HG03457 (cell line): ENCODE measurements at regions not wholly inside any gene's neighbourhood (a gene's known extent, or its start where the extent isn't known, plus 50 kb on each side); places are given as distances from the start of the nearest gene placed in this dataset.

Experiments
- ATAC-seq: cut with Tn5 transposase; IDR thresholded peaks from one replicate; pipeline ENCODE4 v1.9.1; 2021; ENCODE audit warnings: moderate number of reproducible peaks; ENCODE audit not compliant: unreplicated experiment

GRCh38 chr13:83618966-83619365, 263.3 kb downstream of the SLITRK1 start:
- ATAC-seq: no peak

- ATAC-seq: no peak
These were observed 268.8 kb downstream of the SLITRK1 start for GRCh38 chr13:83613524-83613923.

- no peak for ATAC-seq
These were observed 280.7 kb downstream of the SLITRK1 start for GRCh38 chr13:83601539-83601938.

DNA sequence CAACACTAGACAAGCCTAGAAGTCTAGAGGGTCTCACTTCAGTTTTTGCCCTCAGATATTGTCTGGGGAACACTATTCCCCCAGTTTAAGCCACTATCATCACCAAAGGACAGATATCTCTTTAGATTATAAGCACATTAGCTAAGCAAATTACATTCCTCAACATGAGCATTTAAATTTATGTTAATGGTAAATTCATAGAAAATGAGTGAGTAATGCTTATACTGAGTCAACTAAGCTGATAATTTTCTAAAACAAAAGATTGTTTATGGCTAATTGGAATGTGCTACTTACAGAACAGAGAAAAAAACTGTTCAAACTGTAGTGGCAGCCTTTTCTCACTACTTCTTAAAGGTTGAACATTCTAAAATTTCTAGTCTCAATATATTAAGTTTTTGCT, 290.2 kb downstream of the SLITRK1 start:
- ATAC-seq: no peak

- no peak for ATAC-seq
These were observed 292.5 kb downstream of the SLITRK1 start for GRCh38 chr13:83589814-83590213.

GRCh38 chr13:83577183-83577582, 305.1 kb downstream of the SLITRK1 start:
- no peak for ATAC-seq

GRCh38 chr13:83568019-83568418, 314.3 kb downstream of the SLITRK1 start:
- no peak for ATAC-seq

- no peak for ATAC-seq
These were observed 318.8 kb downstream of the SLITRK1 start for GRCh38 chr13:83563499-83563898.

- ATAC-seq: no peak
These were observed 324.4 kb downstream of the SLITRK1 start for GRCh38 chr13:83557845-83558244.

GRCh38 chr13:83549671-83550070, 332.6 kb downstream of the SLITRK1 start:
- ATAC-seq: no peak

GRCh38 chr13:83547043-83547442, 335.2 kb downstream of the SLITRK1 start:
- ATAC-seq: no peak

GRCh38 chr13:83546476-83546875, 335.8 kb downstream of the SLITRK1 start:
- no peak for ATAC-seq

GRCh38 chr13:83538636-83539035, 343.6 kb downstream of the SLITRK1 start:
- no peak for ATAC-seq

DNA sequence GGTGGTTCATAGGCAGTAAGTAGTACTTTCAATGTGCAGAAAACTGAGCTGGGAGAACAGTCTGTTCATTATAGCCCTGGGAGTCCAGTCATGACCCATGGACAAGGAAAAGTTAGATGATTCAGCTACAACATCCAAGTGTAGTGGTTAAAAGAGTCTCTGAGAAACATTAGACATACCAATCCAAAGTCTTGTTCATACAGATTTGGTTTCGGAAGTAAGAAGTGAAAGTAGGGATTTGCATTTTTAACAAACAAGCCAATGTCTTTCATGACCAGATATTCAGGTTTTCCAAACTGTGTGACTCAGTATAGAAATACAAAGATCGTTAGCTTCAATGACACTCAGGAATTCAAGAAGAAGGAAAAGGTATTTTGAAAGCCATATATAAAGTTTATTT, 345.3 kb downstream of the SLITRK1 start:
- ATAC-seq: no peak

- no peak for ATAC-seq
These were observed 346.1 kb downstream of the SLITRK1 start for GRCh38 chr13:83536153-83536552.

- no peak for ATAC-seq
These were observed 349.5 kb downstream of the SLITRK1 start for GRCh38 chr13:83532809-83533208.

- no peak for ATAC-seq
These were observed 351.3 kb downstream of the SLITRK1 start for GRCh38 chr13:83531022-83531421.

- no peak for ATAC-seq
These were observed 365.5 kb downstream of the SLITRK1 start for GRCh38 chr13:83516781-83517180.

GRCh38 chr13:83515268-83516015, 366.8 kb downstream of the SLITRK1 start:
- ATAC-seq: no peak

DNA sequence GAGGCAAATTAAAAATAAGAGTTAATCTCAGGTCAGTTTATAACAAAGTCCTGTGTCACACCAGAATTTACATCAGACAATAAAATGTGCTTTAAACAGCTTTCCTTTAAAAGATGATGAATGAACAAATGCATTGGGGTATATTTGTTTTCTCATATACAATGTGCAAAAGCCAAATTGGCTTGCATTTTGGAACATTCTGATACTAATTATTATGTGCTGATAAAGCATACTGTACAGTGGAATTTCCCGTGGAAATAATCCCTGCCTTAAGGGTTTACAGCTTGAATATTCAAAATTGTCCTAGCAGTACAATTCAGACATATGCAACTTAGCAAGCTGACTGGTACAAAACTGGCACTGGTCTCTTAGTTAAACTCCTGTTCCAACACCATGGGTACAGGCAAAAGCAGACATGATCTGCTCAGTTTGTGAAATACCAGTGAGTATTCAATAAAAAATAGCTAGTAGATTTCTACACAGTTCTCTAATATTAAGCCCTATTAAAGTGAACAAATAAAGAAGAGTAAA, 373.4 kb downstream of the SLITRK1 start:
- no peak for ATAC-seq

DNA sequence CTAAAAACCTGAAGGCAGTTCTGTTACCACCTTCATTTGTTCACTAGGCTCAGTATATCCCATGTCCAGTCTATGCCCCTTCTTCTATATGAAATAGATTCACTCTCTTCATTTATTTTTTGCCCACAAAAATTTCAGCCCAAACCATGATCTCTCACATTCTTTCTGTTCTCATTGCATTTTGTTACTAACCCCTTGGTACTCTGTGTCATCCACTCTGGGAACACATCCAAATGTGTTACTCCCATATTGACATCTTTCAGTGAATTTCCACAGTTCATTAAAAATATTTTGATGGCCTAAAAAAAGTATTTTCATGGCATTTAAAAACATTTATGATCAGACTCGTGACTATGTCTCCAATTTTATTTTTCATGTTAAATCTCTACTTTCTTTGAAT, 378.9 kb downstream of the SLITRK1 start:
- ATAC-seq: no peak

- no peak for ATAC-seq
These were observed 383.0 kb downstream of the SLITRK1 start for GRCh38 chr13:83499286-83499685.
